Astrocyte (in vitro differentiated cells and primary cell): ENCODE measurements at regions not wholly inside any gene's neighbourhood (a gene's known extent, or its start where the extent isn't known, plus 50 kb on each side); places are given as distances from the start of the nearest gene placed in this dataset.

Source experiments
- DNase-seq: peaks from one replicate; pipeline ENCODE4 v3.0.0-alpha.2; 2010; ENCODE audit warnings: low read depth
- FAIRE-seq: peaks from 2 replicates; lab custom pipeline; 2011; peaks lifted over from hg19 to GRCh38; lab: Jason Lieb, UNC
- H2AFZ ChIP-seq: 2 replicates; pipeline ENCODE4 v1.6.0; 2012; ENCODE audit warnings: low read depth, low read length, inconsistent platforms
- H3K27ac ChIP-seq: 2 replicates; pipeline ENCODE4 v1.5.1; 2011; ENCODE audit warnings: low read depth, low read length, inconsistent platforms
- H3K27me3 ChIP-seq: 2 replicates; pipeline ENCODE4 v1.6.0; 2011; ENCODE audit warnings: low read length, inconsistent platforms; ENCODE audit not compliant: insufficient read depth
- H3K36me3 ChIP-seq: 2 replicates; pipeline ENCODE4 v1.5.1; 2011; ENCODE audit warnings: low read length, inconsistent platforms; ENCODE audit not compliant: insufficient read depth
- H3K4me1 ChIP-seq: 2 replicates; pipeline ENCODE4 v1.5.1; 2011; ENCODE audit warnings: low read length, inconsistent platforms; ENCODE audit not compliant: insufficient read depth
- H3K4me2 ChIP-seq: 2 replicates; pipeline ENCODE4 v1.6.0; 2012; ENCODE audit warnings: low read length, inconsistent platforms
- H3K4me3 ChIP-seq: 2 replicates; pipeline ENCODE4 v1.5.1; 2011; ENCODE audit warnings: low read depth, mild to moderate bottlenecking, low read length, inconsistent platforms; ENCODE audit not compliant: insufficient read depth
- H3K79me2 ChIP-seq: 2 replicates; pipeline ENCODE4 v1.6.0; 2012; ENCODE audit warnings: mild to moderate bottlenecking, low read length, inconsistent platforms; ENCODE audit not compliant: insufficient read depth
- H3K9ac ChIP-seq: 2 replicates; pipeline ENCODE4 v1.6.0; 2012; ENCODE audit warnings: mild to moderate bottlenecking, low read length, inconsistent platforms
- H3K9me3 ChIP-seq: 2 replicates; pipeline ENCODE4 v1.5.1; 2012; ENCODE audit warnings: low read depth, mild to moderate bottlenecking, low read length, inconsistent platforms; ENCODE audit not compliant: insufficient read depth
- H4K20me1 ChIP-seq: 2 replicates; pipeline ENCODE4 v1.6.0; 2012; ENCODE audit warnings: low read length, inconsistent platforms; ENCODE audit not compliant: insufficient read depth
- H3K27ac Mint-ChIP-seq: one replicate; pipeline ENCODE4 v1.8.0; 2021; ENCODE audit warnings: mild to moderate bottlenecking, mixed read lengths; ENCODE audit not compliant: unreplicated experiment
- H3K27me3 Mint-ChIP-seq: one replicate; pipeline ENCODE4 v1.8.0; 2021; ENCODE audit warnings: low read depth, mixed read lengths; ENCODE audit not compliant: unreplicated experiment
- H3K36me3 Mint-ChIP-seq: one replicate; pipeline ENCODE4 v1.8.0; 2021; ENCODE audit warnings: low read depth, mixed read lengths; ENCODE audit not compliant: unreplicated experiment
- H3K4me1 Mint-ChIP-seq: one replicate; pipeline ENCODE4 v1.8.0; 2021; ENCODE audit warnings: low read depth, mixed read lengths; ENCODE audit not compliant: unreplicated experiment
- H3K4me3 Mint-ChIP-seq: one replicate; pipeline ENCODE4 v1.8.0; 2021; ENCODE audit warnings: mild to moderate bottlenecking, moderate library complexity, mixed read lengths; ENCODE audit not compliant: unreplicated experiment
- H3K9me3 Mint-ChIP-seq: one replicate; pipeline ENCODE4 v1.8.0; 2021; ENCODE audit warnings: mild to moderate bottlenecking, mixed read lengths; ENCODE audit not compliant: unreplicated experiment
- CTCF ChIP-seq: IDR thresholded peaks from 2 replicates; pipeline ENCODE4 v1.5.1; 2011; ENCODE audit warnings: low read depth, mild to moderate bottlenecking, inconsistent platforms, low read length, moderate library complexity; ENCODE audit not compliant: insufficient read depth
- EZH2 ChIP-seq: IDR thresholded peaks from 2 replicates; pipeline ENCODE4 v1.6.1; 2012; ENCODE audit warnings: mild to moderate bottlenecking, low read length, inconsistent platforms; ENCODE audit not compliant: insufficient read depth

DNA sequence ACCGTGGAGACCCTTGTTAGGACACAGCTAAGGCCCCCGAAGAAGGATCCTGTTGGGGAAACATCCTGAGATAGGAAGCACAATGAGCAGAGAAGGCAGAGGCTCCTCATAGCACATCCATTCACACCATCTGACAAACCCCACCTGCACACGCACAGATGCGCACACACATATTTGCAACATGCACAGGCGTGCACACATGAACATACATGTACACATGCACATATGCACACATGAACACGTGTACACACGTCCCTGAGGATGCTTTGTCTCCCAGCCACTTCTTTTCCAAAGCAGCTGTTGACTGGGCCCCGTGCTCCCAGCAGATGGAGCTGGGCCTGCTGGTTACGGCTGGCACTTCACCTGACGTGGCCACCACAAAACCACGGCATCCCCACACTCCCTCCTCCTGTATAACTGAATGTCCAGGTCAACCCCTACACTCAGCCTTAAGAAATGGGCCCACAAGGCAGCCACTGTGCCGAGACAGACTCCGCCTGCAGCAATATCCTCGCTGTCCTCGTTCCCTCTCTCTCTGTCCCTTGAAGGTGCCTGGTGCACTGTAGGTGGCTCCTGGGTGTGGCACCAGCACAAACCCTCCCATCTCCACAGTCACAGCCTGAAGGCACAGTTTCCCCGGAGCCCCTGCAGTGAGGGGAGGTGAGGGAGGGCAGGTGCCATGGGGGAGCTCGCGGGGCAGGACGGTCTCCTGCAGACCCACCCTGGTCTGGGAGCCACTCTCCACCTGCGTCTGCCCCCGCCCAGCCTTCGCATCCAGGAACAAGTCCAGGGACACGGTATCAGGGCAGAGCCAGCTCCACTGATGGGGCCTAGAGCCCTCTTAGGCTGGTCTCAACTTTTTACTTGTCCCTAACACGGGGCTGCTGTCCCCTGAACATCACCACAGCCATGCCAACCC, 183.0 kb downstream of the RBFOX3 start:
- Mint-ChIP-seq H3K4me3 (no peak overlapping the region), H3K27ac (no peak overlapping the region), H3K36me3 (no peaks in the 10 kb centered on the region), H3K9me3 (no peaks in the 10 kb centered on the region), H3K4me1 (no peaks in the 10 kb centered on the region), H3K27me3 (peaks cover 67% of the 10 kb centered on the region)
- DNase-seq (no peak), FAIRE-seq (no peak)
- Histone ChIP-seq H3K36me3 (no peaks in the 10 kb centered on the region), H3K79me2 (no peaks in the 10 kb centered on the region), H3K4me2 (no peak overlapping the region), H3K27ac (no peak overlapping the region), H3K4me1 (no peaks in the 10 kb centered on the region), H3K9me3 (no peaks in the 10 kb centered on the region), H4K20me1 (no peaks in the 10 kb centered on the region), H3K4me3 (no peak overlapping the region), H3K9ac (no peak overlapping the region), H3K27me3 (no peaks in the 10 kb centered on the region), H2AFZ (no peak overlapping the region)
- no peak for TF ChIP-seq CTCF
- no peak for TF ChIP-seq EZH2

- Mint-ChIP-seq H3K4me1 (no peaks in the 10 kb centered on the region), H3K4me3 (no peak overlapping the region), H3K27ac (no peak overlapping the region), H3K27me3 (peaks cover 57% of the 10 kb centered on the region), H3K9me3 (no peaks in the 10 kb centered on the region), H3K36me3 (no peaks in the 10 kb centered on the region)
- no peak overlapping the region for H3K4me2 ChIP-seq
- TF ChIP-seq CTCF (no peak), EZH2 (no peak)
- no peak overlapping the region for H2AFZ ChIP-seq
- H3K79me2 ChIP-seq, result no peaks in the 10 kb centered on the region
- no peak overlapping the region for H3K27ac ChIP-seq
- no peaks in the 10 kb centered on the region for H3K27me3 ChIP-seq
- FAIRE-seq (no peak), DNase-seq (no peak)
- H3K9me3 ChIP-seq, result no peaks in the 10 kb centered on the region
- H3K4me1 ChIP-seq, result no peaks in the 10 kb centered on the region
- no peaks in the 10 kb centered on the region for H3K36me3 ChIP-seq
- no peaks in the 10 kb centered on the region for H4K20me1 ChIP-seq
- H3K9ac ChIP-seq, result no peak overlapping the region
- no peak overlapping the region for H3K4me3 ChIP-seq
These were observed 185.2 kb downstream of the RBFOX3 start for GRCh38 chr17:79425686-79426085.

GRCh38 chr17:79424471-79425185, 186.2 kb downstream of the RBFOX3 start:
- Histone ChIP-seq H3K27ac (no peak overlapping the region), H2AFZ (no peak overlapping the region), H3K4me3 (no peak overlapping the region), H3K4me2 (no peak overlapping the region), H3K9ac (no peak overlapping the region), H3K27me3 (no peaks in the 10 kb centered on the region), H3K4me1 (no peaks in the 10 kb centered on the region), H3K9me3 (no peaks in the 10 kb centered on the region), H3K36me3 (no peaks in the 10 kb centered on the region), H3K79me2 (no peaks in the 10 kb centered on the region), H4K20me1 (no peaks in the 10 kb centered on the region)
- DNase-seq (no peak), FAIRE-seq (no peak)
- no peaks in the 10 kb centered on the region for H3K4me1 Mint-ChIP-seq
- no peaks in the 10 kb centered on the region for H3K36me3 Mint-ChIP-seq
- peaks cover 52% of the 10 kb centered on the region for H3K27me3 Mint-ChIP-seq
- H3K27ac Mint-ChIP-seq, result no peak overlapping the region
- H3K4me3 Mint-ChIP-seq, result no peak overlapping the region
- H3K9me3 Mint-ChIP-seq, result no peaks in the 10 kb centered on the region
- TF ChIP-seq CTCF (no peak), EZH2 (no peak)
